ENCODE measurements at regions not wholly inside any gene's neighbourhood (a gene's known extent, or its start where the extent isn't known, plus 50 kb on each side); places are given as distances from the start of the nearest gene placed in this dataset.
"Not testable (repeated sequence)": the region's sequence is repeated elsewhere in the genome, so short reads cannot be mapped to it uniquely, and the experiment has no call there.

DNA sequence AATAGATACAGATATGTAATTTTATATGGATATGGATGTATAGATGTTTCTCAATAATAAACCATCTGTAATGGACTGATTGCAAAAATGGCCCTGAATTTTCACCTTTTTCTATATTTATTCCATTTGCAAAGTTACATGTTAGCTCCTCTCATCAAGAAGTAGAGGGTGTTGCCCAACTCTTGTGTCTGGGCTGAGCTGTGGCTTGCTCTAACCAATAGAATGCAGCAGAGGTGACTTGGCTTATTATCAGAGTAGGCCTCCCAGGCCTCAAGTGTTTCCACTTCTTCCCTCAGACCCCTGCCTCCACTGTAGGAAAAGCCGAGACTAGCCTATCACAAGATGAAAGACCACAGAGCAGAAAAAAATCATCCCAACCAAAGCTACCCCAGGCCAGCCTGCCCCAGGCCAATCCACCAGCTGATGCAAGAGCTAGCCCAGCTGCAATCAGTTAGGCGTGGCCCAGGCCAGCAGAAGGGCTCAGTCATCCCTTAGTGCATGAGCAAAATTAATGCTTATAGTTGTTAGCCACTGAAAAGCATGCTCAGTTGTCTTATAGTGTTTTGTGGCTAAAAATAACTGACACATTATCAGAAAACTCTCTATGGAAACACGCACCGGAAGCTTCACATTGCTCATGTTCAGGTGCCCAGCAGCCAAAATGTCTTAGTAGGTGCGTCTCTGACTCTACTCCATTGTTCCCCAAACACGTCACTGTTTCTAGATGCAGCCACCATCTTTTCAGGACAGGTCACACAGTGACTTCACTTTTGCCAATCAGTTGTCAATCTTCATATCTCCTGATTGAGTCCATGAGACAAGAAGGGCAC, 464.0 kb downstream of the FBXO15 start:
- DNase-seq (ENCODE audit: low spot score) = no peak

DNA sequence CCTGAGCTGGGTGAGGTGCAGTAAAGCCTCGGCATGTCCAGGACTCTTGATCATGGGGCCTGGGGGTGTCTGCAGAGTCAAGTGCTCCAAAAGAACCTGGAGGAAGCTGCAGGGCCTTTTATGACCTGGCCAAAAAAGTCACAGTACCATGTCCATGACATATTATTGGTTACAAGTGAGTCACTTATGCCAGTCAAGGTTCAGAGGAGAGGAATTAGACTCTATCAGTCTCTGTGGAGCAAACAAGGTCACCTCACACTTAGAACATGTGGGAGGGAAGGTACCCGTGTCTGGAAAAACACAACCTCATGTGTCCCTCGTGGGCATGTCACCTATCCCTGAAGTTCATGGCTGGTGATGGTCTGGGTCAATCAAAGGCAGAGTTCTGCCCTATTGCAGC, 465.7 kb downstream of the FBXO15 start:
- no peak for DNase-seq (ENCODE audit: low spot score)

- DNase-seq (ENCODE audit: low spot score) = no peak
Observed at GRCh38 chr18:73681398-73681797, 466.2 kb downstream of the FBXO15 start.

- no peak for DNase-seq (ENCODE audit: low spot score)
Observed at GRCh38 chr18:73679941-73680712, 467.5 kb downstream of the FBXO15 start.

- no peak for DNase-seq (ENCODE audit: low spot score)
Observed at GRCh38 chr18:73677450-73677849, 470.2 kb downstream of the FBXO15 start.

- DNase-seq (ENCODE audit: low spot score) = no peak
Observed at GRCh38 chr18:73674125-73674865, 473.3 kb downstream of the FBXO15 start.

DNA sequence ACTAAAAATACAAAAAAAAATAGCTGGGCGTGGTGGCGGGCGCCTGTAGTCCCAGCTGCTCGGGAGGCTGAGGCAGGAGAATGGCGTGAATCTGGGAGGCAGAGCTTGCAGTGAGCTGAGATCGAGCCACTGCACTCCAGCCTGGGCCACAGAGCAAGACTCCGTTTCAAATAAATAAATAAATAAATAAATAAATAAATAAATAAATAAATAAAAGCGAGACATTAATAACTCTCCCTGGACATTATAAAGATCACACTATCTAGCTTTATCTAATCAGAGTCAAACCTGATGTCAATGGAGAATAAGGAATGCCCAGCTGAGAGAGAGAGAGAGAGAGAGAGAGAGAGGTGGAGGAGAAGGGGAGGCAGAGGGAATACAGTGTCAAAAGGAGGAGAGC, 476.2 kb downstream of the FBXO15 start:
- not testable (repeated sequence) for DNase-seq (ENCODE audit: low spot score)

GRCh38 chr18:73670524-73670923, 477.1 kb downstream of the FBXO15 start:
- DNase-seq (ENCODE audit: low spot score) = no peak

DNA sequence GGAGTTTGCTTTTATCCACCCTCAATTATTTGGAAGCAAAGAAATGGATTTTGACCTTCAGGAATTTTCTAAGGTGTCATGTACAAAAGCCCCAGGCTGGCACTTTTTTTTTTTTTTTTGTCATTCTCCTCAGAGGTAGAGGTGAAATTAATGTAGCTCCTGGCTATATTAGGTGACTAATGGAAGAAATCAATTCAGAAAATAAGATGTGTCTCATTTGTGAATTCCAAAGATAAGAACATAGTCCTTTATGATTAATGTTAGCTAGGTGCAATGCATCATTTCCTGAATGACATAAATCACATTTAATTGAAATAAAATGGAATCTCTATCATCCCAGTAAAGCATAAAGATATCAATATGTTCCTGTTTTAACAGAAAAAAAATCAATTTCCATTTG, 477.6 kb downstream of the FBXO15 start:
- DNase-seq (ENCODE audit: low spot score) = no peak

- DNase-seq (ENCODE audit: low spot score) = no peak
Observed at GRCh38 chr18:73669297-73669696, 478.3 kb downstream of the FBXO15 start.

- DNase-seq (ENCODE audit: low spot score) = no peak
Observed at GRCh38 chr18:73668051-73668450, 479.6 kb downstream of the FBXO15 start.

GRCh38 chr18:73666772-73667171, 480.9 kb downstream of the FBXO15 start:
- no peak for DNase-seq (ENCODE audit: low spot score)

DNA sequence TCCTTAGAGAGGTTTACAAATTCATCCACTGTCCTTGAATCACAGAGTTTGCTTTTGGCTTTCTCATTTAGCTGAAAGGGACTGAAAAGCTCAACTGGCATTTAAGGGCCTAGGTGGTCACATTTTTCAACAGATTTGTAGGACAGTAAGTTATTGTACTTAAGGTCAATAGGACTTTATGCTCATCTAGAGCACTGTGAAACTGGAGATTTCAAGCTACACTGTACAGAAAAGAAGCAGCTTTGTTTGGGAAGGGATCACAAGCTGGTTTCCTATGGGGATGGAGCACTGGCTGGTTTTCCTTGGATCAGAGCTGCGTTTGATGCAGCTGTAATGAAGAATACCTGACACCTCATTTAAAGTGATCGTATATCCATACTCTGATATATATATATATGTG, 482.7 kb downstream of the FBXO15 start:
- no peak for DNase-seq (ENCODE audit: low spot score)

DNA sequence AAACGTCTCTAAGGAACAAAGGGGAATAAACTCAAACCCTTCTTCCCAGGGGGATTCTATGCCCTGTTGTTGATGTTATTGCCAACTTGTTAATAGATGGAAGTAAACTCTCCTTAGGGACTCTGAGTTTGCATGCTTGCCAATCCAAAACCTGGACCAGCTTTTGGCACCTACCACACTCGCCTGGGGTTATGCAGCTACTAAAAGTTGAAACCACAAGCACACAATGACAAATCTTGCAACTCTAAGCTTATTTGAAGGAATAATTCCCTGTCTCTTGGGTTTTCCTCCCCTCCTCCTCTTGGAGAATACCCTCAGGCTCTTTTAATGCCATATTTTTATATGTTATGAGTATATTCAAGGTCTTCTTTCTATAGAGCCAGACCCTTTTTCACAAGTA, 484.1 kb downstream of the FBXO15 start:
- DNase-seq (ENCODE audit: low spot score) = no peak

DNA sequence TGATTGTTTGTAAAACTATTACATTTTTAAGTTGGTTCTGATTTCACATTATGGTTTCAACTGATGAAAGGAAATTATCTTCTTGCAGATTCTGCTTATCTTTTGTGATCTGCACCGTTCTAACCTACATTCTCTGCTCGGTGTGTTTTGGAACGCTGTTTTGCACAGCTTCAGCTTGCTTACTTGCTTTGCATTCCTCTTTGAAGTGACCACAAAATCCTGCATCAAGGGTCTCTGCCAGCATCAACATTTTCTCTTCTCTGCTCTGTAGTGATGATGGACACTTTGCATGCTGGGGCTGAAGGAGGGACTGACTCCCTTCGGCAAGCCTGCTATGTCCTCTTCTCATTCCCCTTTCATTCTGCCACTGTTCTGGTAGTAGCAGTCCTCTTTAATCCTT, 485.2 kb downstream of the FBXO15 start:
- DNase-seq (ENCODE audit: low spot score) = no peak

GRCh38 chr18:73660931-73661856, 486.4 kb downstream of the FBXO15 start:
- no peak for DNase-seq (ENCODE audit: low spot score)

GRCh38 chr18:73656691-73657090, 490.9 kb downstream of the FBXO15 start:
- DNase-seq (ENCODE audit: low spot score) = no peak

GRCh38 chr18:73653827-73654226, 493.8 kb downstream of the FBXO15 start:
- DNase-seq (ENCODE audit: low spot score) = no peak

- DNase-seq (ENCODE audit: low spot score) = no peak
Observed at GRCh38 chr18:73653251-73653650, 494.4 kb downstream of the FBXO15 start.

GRCh38 chr18:73647391-73647790, 500.2 kb downstream of the FBXO15 start:
- no peak for DNase-seq (ENCODE audit: low spot score)

GRCh38 chr18:73646772-73647171, 500.9 kb downstream of the FBXO15 start:
- DNase-seq (ENCODE audit: low spot score) = no peak

Data from SK-N-DZ (cell line).